Hepatocyte (in vitro differentiated cells): ENCODE measurements at regions not wholly inside any gene's neighbourhood (a gene's known extent, or its start where the extent isn't known, plus 50 kb on each side); places are given as distances from the start of the nearest gene placed in this dataset.

Source experiments
- DNase-seq: peaks from one replicate; pipeline ENCODE4 v3.0.0-alpha.2; 2016; ENCODE audit warnings: low spot score
- H2AFZ ChIP-seq: fragments of 200-600 bp; sonication (generic); 2 replicates; pipeline ENCODE4 v1.6.0; 2016; ENCODE audit warnings: antibody characterized with exemption, mild to moderate bottlenecking
- H3K27ac ChIP-seq: fragments of 200-600 bp; sonication (generic); 2 replicates; pipeline ENCODE4 v1.5.1; 2016; ENCODE audit warnings: mild to moderate bottlenecking
- H3K27me3 ChIP-seq: fragments of 200-600 bp; sonication (generic); 2 replicates; pipeline ENCODE4 v1.6.1; 2016
- H3K36me3 ChIP-seq: fragments of 200-600 bp; sonication (generic); replicated peaks from 2 replicates; pipeline ENCODE4 v1.5.1; 2016; ENCODE audit warnings: low read depth; ENCODE audit not compliant: insufficient read depth
- H3K4me1 ChIP-seq: fragments of 200-600 bp; sonication (generic); 2 replicates; pipeline ENCODE4 v1.5.1; 2016; ENCODE audit warnings: mild to moderate bottlenecking, moderate library complexity; ENCODE audit not compliant: insufficient read depth
- H3K4me2 ChIP-seq: fragments of 200-600 bp; sonication (generic); 2 replicates; pipeline ENCODE4 v1.6.0; 2016
- H3K4me3 ChIP-seq: fragments of 200-600 bp; sonication (generic); 2 replicates; pipeline ENCODE4 v1.5.1; 2016; ENCODE audit warnings: mild to moderate bottlenecking
- H3K79me2 ChIP-seq: fragments of 200-600 bp; sonication (generic); 2 replicates; pipeline ENCODE4 v1.6.0; 2017; ENCODE audit warnings: mild to moderate bottlenecking
- H3K9me2 ChIP-seq: fragments of 200-600 bp; sonication (generic); replicated peaks from 2 replicates; pipeline ENCODE4 v1.6.0; 2017; ENCODE audit warnings: mild to moderate bottlenecking; ENCODE audit not compliant: insufficient read depth
- H3K9me3 ChIP-seq: fragments of 200-600 bp; sonication (generic); 2 replicates; pipeline ENCODE4 v1.5.1; 2016; ENCODE audit warnings: low read depth, mild to moderate bottlenecking
- H4K20me1 ChIP-seq: fragments of 200-600 bp; sonication (generic); 2 replicates; pipeline ENCODE4 v1.6.0; 2016; ENCODE audit warnings: mild to moderate bottlenecking; ENCODE audit not compliant: insufficient read depth, poor library complexity, severe bottlenecking
- EZH2 ChIP-seq: fragments of 200-600 bp; sonication (generic); IDR thresholded peaks from 2 replicates; pipeline ENCODE4 v1.6.1; 2016; ENCODE audit warnings: antibody characterized with exemption, mild to moderate bottlenecking, borderline replicate concordance
- EZH2phosphoT487 ChIP-seq: fragments of 200-600 bp; sonication (generic); IDR thresholded peaks from one replicate; pipeline ENCODE4 v1.6.1; 2018; ENCODE audit warnings: antibody characterized with exemption, mild to moderate bottlenecking, low read depth, moderate library complexity; ENCODE audit not compliant: unreplicated experiment, severe bottlenecking
- WGBS: methylation state at CpG from one replicate; pipeline ENCODE4 v1.1.6; 2016; ENCODE audit warnings: low lambda C conversion rate; ENCODE audit errors: missing lambda C conversion rate; 5-methylcytosine and 5-hydroxymethylcytosine counted together
- TF ChIP-seq, protein P1 (sequence below): fragments of 200-600 bp; sonication (generic); IDR thresholded peaks from 2 replicates; pipeline ENCODE4 v1.5.1; 2016; ENCODE audit warnings: antibody characterized with exemption, mild to moderate bottlenecking; ENCODE audit not compliant: poor library complexity

DNA sequence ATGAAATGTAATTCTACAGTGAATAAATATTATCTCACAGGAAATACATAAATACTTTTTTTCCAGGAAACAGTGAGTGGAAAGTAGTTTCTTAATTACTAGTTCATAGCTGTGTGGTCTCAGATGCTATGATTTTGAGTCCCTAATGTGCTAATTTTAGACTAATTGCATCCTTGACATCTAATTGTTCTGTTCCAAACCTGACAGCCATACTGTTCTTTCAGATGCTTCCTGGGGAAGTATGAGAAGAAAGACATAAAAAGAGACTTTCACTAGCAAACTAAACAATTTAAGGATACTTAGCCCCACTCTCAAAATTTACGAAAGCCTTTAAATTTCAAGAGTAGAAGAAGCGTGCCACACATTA is 350.9 kb upstream of the CDH20 start:
- Histone ChIP-seq H3K27me3 (no peaks in the 10 kb centered on the region), H3K4me2 (no peak overlapping the region), H3K27ac (no peak overlapping the region), H3K4me3 (no peak overlapping the region), H2AFZ (no peak overlapping the region), H3K9me2 (no peaks in the 10 kb centered on the region), H3K9me3 (no peaks in the 10 kb centered on the region), H3K79me2 (no peaks in the 10 kb centered on the region), H3K36me3 (no peaks in the 10 kb centered on the region), H4K20me1 (no peaks in the 10 kb centered on the region), H3K4me1 (no peaks in the 10 kb centered on the region)
- TF ChIP-seq, protein P1, sequence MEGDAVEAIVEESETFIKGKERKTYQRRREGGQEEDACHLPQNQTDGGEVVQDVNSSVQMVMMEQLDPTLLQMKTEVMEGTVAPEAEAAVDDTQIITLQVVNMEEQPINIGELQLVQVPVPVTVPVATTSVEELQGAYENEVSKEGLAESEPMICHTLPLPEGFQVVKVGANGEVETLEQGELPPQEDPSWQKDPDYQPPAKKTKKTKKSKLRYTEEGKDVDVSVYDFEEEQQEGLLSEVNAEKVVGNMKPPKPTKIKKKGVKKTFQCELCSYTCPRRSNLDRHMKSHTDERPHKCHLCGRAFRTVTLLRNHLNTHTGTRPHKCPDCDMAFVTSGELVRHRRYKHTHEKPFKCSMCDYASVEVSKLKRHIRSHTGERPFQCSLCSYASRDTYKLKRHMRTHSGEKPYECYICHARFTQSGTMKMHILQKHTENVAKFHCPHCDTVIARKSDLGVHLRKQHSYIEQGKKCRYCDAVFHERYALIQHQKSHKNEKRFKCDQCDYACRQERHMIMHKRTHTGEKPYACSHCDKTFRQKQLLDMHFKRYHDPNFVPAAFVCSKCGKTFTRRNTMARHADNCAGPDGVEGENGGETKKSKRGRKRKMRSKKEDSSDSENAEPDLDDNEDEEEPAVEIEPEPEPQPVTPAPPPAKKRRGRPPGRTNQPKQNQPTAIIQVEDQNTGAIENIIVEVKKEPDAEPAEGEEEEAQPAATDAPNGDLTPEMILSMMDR, result no peak
- TF ChIP-seq EZH2phosphoT487 (no peak), EZH2 (no peak)
- 85% methylated on average over 2 of the region's 2 CpGs for WGBS
- DNase-seq, result no peak

DNA sequence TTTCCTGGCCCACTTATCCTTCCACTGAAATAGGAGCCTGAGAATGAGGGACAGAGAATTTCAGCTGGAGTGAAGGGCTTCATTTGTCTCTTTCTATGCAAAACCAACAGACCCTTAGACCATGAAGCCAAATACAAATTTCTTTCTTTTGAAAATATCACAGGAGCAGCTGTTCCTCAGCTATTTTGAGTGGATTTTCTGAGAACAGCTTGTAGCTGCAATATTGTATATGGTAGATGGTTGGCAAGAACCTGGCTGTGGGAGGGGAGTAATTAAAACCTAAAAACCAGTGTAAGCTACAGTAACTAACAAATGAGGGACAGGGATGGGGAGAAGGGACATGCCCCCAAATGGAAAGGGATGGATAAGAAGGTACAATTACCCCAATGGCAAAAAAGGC is 350.3 kb upstream of the CDH20 start:
- Histone ChIP-seq H2AFZ (no peak overlapping the region), H3K36me3 (no peaks in the 10 kb centered on the region), H4K20me1 (no peaks in the 10 kb centered on the region), H3K27me3 (no peaks in the 10 kb centered on the region), H3K9me3 (no peaks in the 10 kb centered on the region), H3K4me3 (no peak overlapping the region), H3K27ac (no peak overlapping the region), H3K4me2 (no peak overlapping the region), H3K4me1 (no peaks in the 10 kb centered on the region), H3K9me2 (no peaks in the 10 kb centered on the region), H3K79me2 (no peaks in the 10 kb centered on the region)
- TF ChIP-seq EZH2phosphoT487 (no peak), EZH2 (no peak)
- TF ChIP-seq, protein P1, result no peak
- DNase-seq, result no peak

DNA sequence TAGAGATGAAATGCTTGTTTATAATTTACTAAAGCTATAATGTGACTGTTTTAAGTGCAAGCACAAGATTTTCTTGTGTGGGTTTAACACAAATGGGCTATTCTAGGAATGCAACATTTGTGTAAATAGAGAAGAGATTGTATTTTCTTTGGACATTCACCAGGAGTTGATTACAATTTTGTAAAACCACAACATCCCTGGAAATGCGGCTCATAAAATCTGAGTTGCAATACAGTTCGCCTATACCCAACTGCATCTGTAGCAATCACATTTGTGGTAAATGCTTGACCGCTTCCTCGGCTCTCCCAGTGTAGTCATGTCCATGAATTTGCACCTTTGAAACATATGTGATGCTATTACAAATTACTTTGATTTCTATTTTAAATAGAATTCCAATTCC is 348.7 kb upstream of the CDH20 start:
- Histone ChIP-seq H3K4me3 (no peak overlapping the region), H3K27ac (no peak overlapping the region), H3K36me3 (no peaks in the 10 kb centered on the region), H3K79me2 (no peaks in the 10 kb centered on the region), H3K4me1 (no peaks in the 10 kb centered on the region), H3K9me3 (no peaks in the 10 kb centered on the region), H3K4me2 (no peak overlapping the region), H2AFZ (no peak overlapping the region), H3K9me2 (no peaks in the 10 kb centered on the region), H3K27me3 (no peaks in the 10 kb centered on the region), H4K20me1 (no peaks in the 10 kb centered on the region)
- DNase-seq, result no peak
- no peak for TF ChIP-seq EZH2
- no peak for TF ChIP-seq EZH2phosphoT487
- TF ChIP-seq, protein P1, result no peak
- WGBS, result 82% methylated on average over 4 of the region's 4 CpGs

DNA sequence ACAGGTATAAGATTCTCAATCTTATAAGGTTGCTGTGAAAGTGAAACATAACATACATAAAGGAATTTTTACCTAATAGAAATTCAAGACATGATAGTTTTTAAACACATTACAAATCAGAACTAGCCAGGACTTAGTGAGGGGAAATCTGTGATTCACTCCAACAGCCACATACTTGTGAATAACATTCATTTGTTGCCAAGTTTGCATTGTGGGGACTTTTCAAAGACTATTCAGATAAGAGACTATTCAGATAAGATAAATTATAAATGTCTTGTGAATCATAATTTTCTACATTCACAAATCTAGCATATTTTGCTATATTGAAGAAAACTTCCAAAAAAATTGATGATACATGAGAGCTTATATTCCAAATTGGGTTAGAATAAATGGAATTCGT is 345.3 kb upstream of the CDH20 start:
- TF ChIP-seq, protein P1, result no peak
- TF ChIP-seq EZH2phosphoT487 (no peak), EZH2 (no peak)
- H3K9me2 ChIP-seq, result no peaks in the 10 kb centered on the region
- no peak overlapping the region for H3K4me3 ChIP-seq
- no peak overlapping the region for H3K4me2 ChIP-seq
- H3K9me3 ChIP-seq, result no peaks in the 10 kb centered on the region
- H3K27me3 ChIP-seq, result no peaks in the 10 kb centered on the region
- H2AFZ ChIP-seq, result no peak overlapping the region
- no peaks in the 10 kb centered on the region for H3K79me2 ChIP-seq
- H3K4me1 ChIP-seq, result no peaks in the 10 kb centered on the region
- H3K27ac ChIP-seq, result no peak overlapping the region
- WGBS, result 72% methylated on average over 1 of the region's 1 CpG
- no peaks in the 10 kb centered on the region for H3K36me3 ChIP-seq
- H4K20me1 ChIP-seq, result no peaks in the 10 kb centered on the region
- no peak for DNase-seq
